ENCODE measurements at regions not wholly inside any gene's neighbourhood (a gene's known extent, or its start where the extent isn't known, plus 50 kb on each side); places are given as distances from the start of the nearest gene placed in this dataset.

GRCh38 chr4:141913928-141914327 lies 277.5 kb downstream of the IL15 start:
- no peak for TF ChIP-seq CTCF (IDR thresholded peaks at IDR 0.05)
- H3K36me3 Mint-ChIP-seq (ENCODE audit: low read depth), result no peaks in the 10 kb centered on the region
- H3K4me1 Mint-ChIP-seq (ENCODE audit: low read depth), result no peaks in the 10 kb centered on the region

GRCh38 chr4:141914746-141915145 lies 278.4 kb downstream of the IL15 start:
- H3K27ac Mint-ChIP-seq (ENCODE audit: unreplicated experiment), result no peak overlapping the region
- no peaks in the 10 kb centered on the region for H3K27me3 Mint-ChIP-seq (ENCODE audit: low read depth)
- no peak for DNase-seq (ENCODE audit: low spot score)
- no peaks in the 10 kb centered on the region for H3K9me3 Mint-ChIP-seq (ENCODE audit: low read depth)
- no peaks in the 10 kb centered on the region for H3K4me1 Mint-ChIP-seq (ENCODE audit: low read depth)
- H3K4me3 Mint-ChIP-seq (ENCODE audit: unreplicated experiment), result no peak overlapping the region
- no peaks in the 10 kb centered on the region for H3K36me3 Mint-ChIP-seq (ENCODE audit: low read depth)
- no peak for TF ChIP-seq CTCF (IDR thresholded peaks at IDR 0.05)

More at GRCh38 chr4:141913928-141914327, 277.5 kb downstream of the IL15 start:
- Mint-ChIP-seq H3K27me3 (ENCODE audit: low read depth) (no peaks in the 10 kb centered on the region), H3K27ac (ENCODE audit: unreplicated experiment) (no peak overlapping the region), H3K4me3 (ENCODE audit: unreplicated experiment) (no peak overlapping the region), H3K9me3 (ENCODE audit: low read depth) (no peaks in the 10 kb centered on the region)
- no peak for DNase-seq (ENCODE audit: low spot score)

GRCh38 chr4:141919649-141920048 lies 283.3 kb downstream of the IL15 start:
- H3K27ac Mint-ChIP-seq (ENCODE audit: unreplicated experiment), result no peak overlapping the region
- peaks cover 2% of the 10 kb centered on the region for H3K27me3 Mint-ChIP-seq (ENCODE audit: low read depth)
- TF ChIP-seq CTCF (IDR thresholded peaks at IDR 0.05), result no peak
- peaks cover 6% of the 10 kb centered on the region for H3K9me3 Mint-ChIP-seq (ENCODE audit: low read depth)
- no peak for DNase-seq (ENCODE audit: low spot score)
- H3K4me1 Mint-ChIP-seq (ENCODE audit: low read depth), result no peaks in the 10 kb centered on the region
- H3K4me3 Mint-ChIP-seq (ENCODE audit: unreplicated experiment), result no peak overlapping the region
- no peaks in the 10 kb centered on the region for H3K36me3 Mint-ChIP-seq (ENCODE audit: low read depth)

GRCh38 chr4:141921293-141921692 lies 284.9 kb downstream of the IL15 start:
- Mint-ChIP-seq H3K27me3 (ENCODE audit: low read depth) (peaks cover 2% of the 10 kb centered on the region), H3K4me1 (ENCODE audit: low read depth) (no peaks in the 10 kb centered on the region), H3K36me3 (ENCODE audit: low read depth) (no peaks in the 10 kb centered on the region), H3K4me3 (ENCODE audit: unreplicated experiment) (no peak overlapping the region), H3K27ac (ENCODE audit: unreplicated experiment) (no peak overlapping the region), H3K9me3 (ENCODE audit: low read depth) (peaks cover 6% of the 10 kb centered on the region)
- TF ChIP-seq CTCF (IDR thresholded peaks at IDR 0.05), result no peak
- DNase-seq (ENCODE audit: low spot score), result no peak

GRCh38 chr4:141922236-141922635 lies 285.9 kb downstream of the IL15 start:
- DNase-seq (ENCODE audit: low spot score), result no peak
- Mint-ChIP-seq H3K4me1 (ENCODE audit: low read depth) (no peaks in the 10 kb centered on the region), H3K9me3 (ENCODE audit: low read depth) (peaks cover 6% of the 10 kb centered on the region), H3K27ac (ENCODE audit: unreplicated experiment) (no peak overlapping the region), H3K4me3 (ENCODE audit: unreplicated experiment) (no peak overlapping the region), H3K27me3 (ENCODE audit: low read depth) (peaks cover 2% of the 10 kb centered on the region), H3K36me3 (ENCODE audit: low read depth) (no peaks in the 10 kb centered on the region)
- TF ChIP-seq CTCF (IDR thresholded peaks at IDR 0.05), result no peak

Measured in chondrocyte (in vitro differentiated cells).